PFSK-1 (cell line): ENCODE measurements at regions not wholly inside any gene's neighbourhood (a gene's known extent, or its start where the extent isn't known, plus 50 kb on each side); places are given as distances from the start of the nearest gene placed in this dataset.

ENCODE experiments used
- FOXP2 ChIP-seq: optimal IDR thresholded peaks from 2 replicates; pipeline ENCODE3; 2011; ENCODE audit warnings: borderline replicate concordance, control low read depth, inconsistent platforms; ENCODE audit not compliant: insufficient read depth; ENCODE audit errors: extremely low read length, extremely low read depth
- POLR2AphosphoS5 ChIP-seq: IDR thresholded peaks from 2 replicates; pipeline ENCODE4 v1.6.1; 2012; ENCODE audit warnings: low read depth, mild to moderate bottlenecking, control low read depth, low read length, moderate library complexity
- REST ChIP-seq, 2 experiments: IDR thresholded peaks; 2 replicates each; pipeline versions ENCODE4 v1.6.1 to v1.8.0; 2011 to 2012; ENCODE audit warnings: low read depth in 2 of 2, low read length in 2 of 2, control low read depth in 1 of 2, inconsistent platforms in 1 of 2, mild to moderate bottlenecking in 1 of 2, moderate library complexity in 1 of 2; ENCODE audit not compliant: insufficient read depth in 1 of 2
- SIN3A ChIP-seq: IDR thresholded peaks from 2 replicates; pipeline ENCODE4 v1.6.1; 2012; ENCODE audit warnings: mild to moderate bottlenecking, low read length, moderate library complexity, borderline replicate concordance; ENCODE audit not compliant: insufficient read depth
- TAF1 ChIP-seq: IDR thresholded peaks from 2 replicates; pipeline ENCODE4 v1.6.1; 2012; ENCODE audit warnings: low read length, control low read depth, borderline replicate concordance; ENCODE audit not compliant: insufficient read depth

- TF ChIP-seq SIN3A: no peak
- no peak for TF ChIP-seq POLR2AphosphoS5
- no peak for TF ChIP-seq TAF1
- no peak for TF ChIP-seq FOXP2
- TF ChIP-seq REST (IDR thresholded peaks at IDR 0.05; ENCODE audit: insufficient read depth in 1 of 2, low read depth in 2 of 2, low read length in 2 of 2): no peak
Measured at GRCh38 chr1:170284016-170284415, 138.3 kb downstream of the NTMT2 start.

- no peak for TF ChIP-seq POLR2AphosphoS5
- no peak for TF ChIP-seq FOXP2
- no peak for TF ChIP-seq TAF1
- TF ChIP-seq SIN3A: no peak
Measured at GRCh38 chr1:170284512-170284911, 138.8 kb downstream of the NTMT2 start.

GRCh38 chr1:170284951-170285350, 139.2 kb downstream of the NTMT2 start:
- TF ChIP-seq POLR2AphosphoS5: no peak
- TF ChIP-seq SIN3A: no peak
- TF ChIP-seq REST (IDR thresholded peaks at IDR 0.05; ENCODE audit: insufficient read depth in 1 of 2, low read depth in 2 of 2, low read length in 2 of 2): no peak
- TF ChIP-seq FOXP2: no peak
- no peak for TF ChIP-seq TAF1

- TF ChIP-seq SIN3A: no peak
- TF ChIP-seq FOXP2: no peak
- TF ChIP-seq TAF1: no peak
- TF ChIP-seq REST (IDR thresholded peaks at IDR 0.05; ENCODE audit: insufficient read depth in 1 of 2, low read depth in 2 of 2, low read length in 2 of 2): no peak
- no peak for TF ChIP-seq POLR2AphosphoS5
Measured at GRCh38 chr1:170288155-170288554, 142.4 kb downstream of the NTMT2 start.

- TF ChIP-seq REST (IDR thresholded peaks at IDR 0.05; ENCODE audit: insufficient read depth in 1 of 2, low read depth in 2 of 2, low read length in 2 of 2) (no peak), TAF1 (no peak), POLR2AphosphoS5 (no peak), SIN3A (no peak), FOXP2 (no peak)
Measured at GRCh38 chr1:170290276-170290675, 144.5 kb downstream of the NTMT2 start.

- TF ChIP-seq POLR2AphosphoS5 (no peak), TAF1 (no peak), REST (IDR thresholded peaks at IDR 0.05; ENCODE audit: insufficient read depth in 1 of 2, low read depth in 2 of 2, low read length in 2 of 2) (no peak)
Measured at GRCh38 chr1:170290991-170291390, 145.2 kb downstream of the NTMT2 start.
